Liver (tissue), 8 donors: ENCODE measurements at regions not wholly inside any gene's neighbourhood (a gene's known extent, or its start where the extent isn't known, plus 50 kb on each side); places are given as distances from the start of the nearest gene placed in this dataset.

Experiments
- DNase-seq: peaks from one replicate; pipeline ENCODE4 v3.0.0-alpha.2; 2017; ENCODE audit warnings: low spot score
- H3K27ac ChIP-seq, 2 donors: one replicate each; pipeline ENCODE4 v1.7.0; 2013; ENCODE audit warnings: inconsistent platforms in 2 of 2, low read length in 2 of 2, control low read depth in 1 of 2, low read depth in 1 of 2, mild to moderate bottlenecking in 1 of 2
- H3K27me3 ChIP-seq, 4 donors: one replicate each; pipeline versions ENCODE4 v1.6.1 to v1.7.0; 2013; ENCODE audit warnings: low read length in 3 of 4, inconsistent platforms in 1 of 4, mild to moderate bottlenecking in 1 of 4, moderate library complexity in 1 of 4; ENCODE audit not compliant: control insufficient read depth in 4 of 4, insufficient read depth in 4 of 4
- H3K36me3 ChIP-seq, 4 donors: one replicate each; pipeline versions ENCODE4 v1.6.1 to v1.7.0; 2013; ENCODE audit warnings: low read length in 3 of 4, mild to moderate bottlenecking in 3 of 4, low read depth in 1 of 4, moderate library complexity in 1 of 4; ENCODE audit not compliant: control insufficient read depth in 4 of 4, insufficient read depth in 3 of 4
- H3K4me1 ChIP-seq, 4 donors: one replicate each; pipeline versions ENCODE4 v1.6.1 to v1.7.0; 2013; ENCODE audit warnings: low read length in 3 of 4, mild to moderate bottlenecking in 3 of 4, moderate library complexity in 1 of 4; ENCODE audit not compliant: control insufficient read depth in 4 of 4, insufficient read depth in 4 of 4
- H3K4me3 ChIP-seq, 3 donors: one replicate each; pipeline versions ENCODE4 v1.6.1 to v1.7.0; 2013; ENCODE audit warnings: low read length in 3 of 3, control low read depth in 1 of 3, low read depth in 1 of 3, mild to moderate bottlenecking in 1 of 3
- H3K9ac ChIP-seq, 2 donors: one replicate each; pipeline ENCODE4 v1.7.0; 2013; ENCODE audit warnings: low read length in 2 of 2, mild to moderate bottlenecking in 2 of 2, moderate library complexity in 2 of 2, control low read depth in 1 of 2, low read depth in 1 of 2
- H3K9me3 ChIP-seq, 4 donors: one replicate each; pipeline versions ENCODE4 v1.6.1 to v1.7.0; 2013; ENCODE audit warnings: low read length in 3 of 4; ENCODE audit not compliant: control insufficient read depth in 4 of 4
- EGR1 ChIP-seq, 2 donors: IDR thresholded peaks; 2 replicates each; pipeline ENCODE4 v1.6.1; 2016 to 2018; ENCODE audit warnings: antibody characterized with exemption in 2 of 2, low read depth in 2 of 2
- FOXA1 ChIP-seq: IDR thresholded peaks from 2 replicates; pipeline ENCODE4 v1.6.1; 2016; ENCODE audit warnings: antibody characterized with exemption
- FOXA2 ChIP-seq: IDR thresholded peaks from 2 replicates; pipeline ENCODE4 v1.6.1; 2016; ENCODE audit warnings: antibody characterized with exemption
- GABPA ChIP-seq, 2 donors: IDR thresholded peaks in 1 of 2; conservative IDR thresholded peaks in 1 of 2; 2 replicates each; pipeline ENCODE4 v1.6.1; 2016; ENCODE audit warnings: antibody characterized with exemption in 2 of 2, mild to moderate bottlenecking in 1 of 2, moderate library complexity in 1 of 2
- HNF4A ChIP-seq, 2 donors: conservative IDR thresholded peaks; 2 replicates each; pipeline ENCODE4 v1.6.1; 2016; ENCODE audit warnings: antibody characterized with exemption in 2 of 2, mild to moderate bottlenecking in 2 of 2
- HNF4G ChIP-seq: IDR thresholded peaks from 2 replicates; pipeline ENCODE4 v1.6.1; 2016; ENCODE audit warnings: antibody characterized with exemption
- RAD21 ChIP-seq, 2 donors: IDR thresholded peaks; 2 replicates each; pipeline ENCODE4 v1.6.1; 2016; ENCODE audit warnings: antibody characterized with exemption in 2 of 2, mild to moderate bottlenecking in 2 of 2
- RXRA ChIP-seq, 2 donors: IDR thresholded peaks; 2 replicates each; pipeline ENCODE4 v1.6.1; 2017 to 2018; ENCODE audit warnings: antibody characterized with exemption in 2 of 2, mild to moderate bottlenecking in 1 of 2
- SP1 ChIP-seq: IDR thresholded peaks from 2 replicates; pipeline ENCODE4 v1.6.1; 2018; ENCODE audit warnings: antibody characterized with exemption, mild to moderate bottlenecking
- TAF1 ChIP-seq: conservative IDR thresholded peaks from 2 replicates; pipeline ENCODE4 v1.6.1; 2016; ENCODE audit warnings: antibody characterized with exemption, mild to moderate bottlenecking
- WGBS: extraction: QIAGEN DNeasy Blood & Tissue Kit; methylation state at CpG from one replicate; pipeline ENCODE4 v1.1.7; 2013; 5-methylcytosine and 5-hydroxymethylcytosine counted together
- TF ChIP-seq, protein P1 (sequence below): IDR thresholded peaks from 2 replicates; pipeline ENCODE4 v1.6.1; 2016; ENCODE audit warnings: antibody characterized with exemption
- TF ChIP-seq, protein P2 (sequence below): IDR thresholded peaks from 2 replicates; pipeline ENCODE4 v1.6.1; 2016; ENCODE audit warnings: antibody characterized with exemption
- TF ChIP-seq, protein P3 (sequence below): fragments of 150-350 bp; IDR thresholded peaks from 2 replicates; pipeline ENCODE4 v1.5.1; 2017; ENCODE audit warnings: improper control_type of control experiment, low read depth, low read length; ENCODE audit not compliant: missing input control
- TF ChIP-seq, protein P4 (sequence below): IDR thresholded peaks from 2 replicates; pipeline ENCODE4 v1.6.1; 2016; ENCODE audit warnings: antibody characterized with exemption, mild to moderate bottlenecking
- TF ChIP-seq, protein P5 (sequence below): IDR thresholded peaks from 2 replicates; pipeline ENCODE4 v1.6.1; 2016; ENCODE audit warnings: antibody characterized with exemption
- donor health status: healthy.
- donor health status: healthy.
- donor health status: healthy.
- donor health status: healthy.
- donor health status: healthy.

DNA sequence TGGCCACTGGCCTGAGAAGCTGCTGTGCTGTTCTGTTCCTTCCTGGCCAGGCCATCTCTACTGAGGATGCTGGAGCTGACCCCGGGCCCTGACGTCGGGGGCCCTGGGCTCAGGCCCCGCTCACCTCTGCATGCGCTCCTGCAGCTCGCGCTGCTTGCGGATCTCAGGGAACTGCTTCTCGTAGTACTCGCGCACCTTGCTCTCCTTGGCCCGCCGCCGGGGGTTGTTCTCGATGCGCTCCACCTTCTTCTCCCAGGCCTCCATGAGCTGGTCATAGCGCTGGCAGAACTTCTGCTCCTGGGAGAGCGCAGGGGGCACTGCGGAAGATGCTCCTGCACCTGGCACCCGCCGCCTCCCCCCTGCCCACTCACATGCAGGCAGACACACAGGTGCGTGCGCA, 135.6 kb downstream of the RFLNA start:
- Histone ChIP-seq H3K27ac (no peak overlapping the region), H3K4me1 (peaks cover 0 to 16% (median 1%) of the 10 kb centered on the region in 4 donors), H3K27me3 (no peaks in the 10 kb centered on the region), H3K9ac (no peak overlapping the region), H3K4me3 (no peak overlapping the region), H3K9me3 (no peaks in the 10 kb centered on the region), H3K36me3 (peaks cover 0 to 19% (median 6%) of the 10 kb centered on the region in 4 donors)
- 97% methylated on average over 23 of the region's 23 CpGs for WGBS
- TF ChIP-seq, protein P1, sequence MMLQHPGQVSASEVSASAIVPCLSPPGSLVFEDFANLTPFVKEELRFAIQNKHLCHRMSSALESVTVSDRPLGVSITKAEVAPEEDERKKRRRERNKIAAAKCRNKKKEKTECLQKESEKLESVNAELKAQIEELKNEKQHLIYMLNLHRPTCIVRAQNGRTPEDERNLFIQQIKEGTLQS: no peak
- TF ChIP-seq EGR1 (IDR thresholded peaks at IDR 0.05; ENCODE audit: low read depth in 2 of 2): no peak
- no peak for TF ChIP-seq RAD21 (IDR thresholded peaks at IDR 0.05)
- TF ChIP-seq, protein P2, sequence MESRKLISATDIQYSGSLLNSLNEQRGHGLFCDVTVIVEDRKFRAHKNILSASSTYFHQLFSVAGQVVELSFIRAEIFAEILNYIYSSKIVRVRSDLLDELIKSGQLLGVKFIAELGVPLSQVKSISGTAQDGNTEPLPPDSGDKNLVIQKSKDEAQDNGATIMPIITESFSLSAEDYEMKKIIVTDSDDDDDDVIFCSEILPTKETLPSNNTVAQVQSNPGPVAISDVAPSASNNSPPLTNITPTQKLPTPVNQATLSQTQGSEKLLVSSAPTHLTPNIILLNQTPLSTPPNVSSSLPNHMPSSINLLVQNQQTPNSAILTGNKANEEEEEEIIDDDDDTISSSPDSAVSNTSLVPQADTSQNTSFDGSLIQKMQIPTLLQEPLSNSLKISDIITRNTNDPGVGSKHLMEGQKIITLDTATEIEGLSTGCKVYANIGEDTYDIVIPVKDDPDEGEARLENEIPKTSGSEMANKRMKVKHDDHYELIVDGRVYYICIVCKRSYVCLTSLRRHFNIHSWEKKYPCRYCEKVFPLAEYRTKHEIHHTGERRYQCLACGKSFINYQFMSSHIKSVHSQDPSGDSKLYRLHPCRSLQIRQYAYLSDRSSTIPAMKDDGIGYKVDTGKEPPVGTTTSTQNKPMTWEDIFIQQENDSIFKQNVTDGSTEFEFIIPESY: no peak
- TF ChIP-seq HNF4G: no peak
- TF ChIP-seq HNF4A (conservative IDR thresholded peaks at IDR 0.05): no peak
- TF ChIP-seq GABPA (IDR thresholded peaks at IDR 0.05 in 1 of 2, conservative IDR thresholded peaks at IDR 0.05 in 1 of 2): no peak
- no peak for DNase-seq

DNA sequence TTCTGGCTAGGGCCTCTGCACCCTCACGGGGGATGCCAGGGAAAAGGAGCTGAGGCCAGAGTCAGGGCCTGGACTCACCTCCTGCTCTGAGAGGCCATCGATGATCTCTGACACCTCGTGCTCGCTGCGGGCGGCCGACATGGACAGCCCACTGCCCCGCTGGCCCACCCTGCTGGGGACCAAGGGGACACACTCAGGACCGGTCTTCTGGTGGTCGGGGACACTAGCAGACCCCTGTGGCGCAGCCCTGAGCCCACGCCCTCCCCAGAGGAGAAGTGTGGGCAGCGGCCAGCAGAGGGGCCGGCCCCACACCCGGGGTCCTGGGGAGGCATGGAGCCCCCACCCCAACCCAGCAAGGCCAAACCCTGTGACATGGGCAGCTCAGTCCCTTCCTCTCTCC, 134.6 kb downstream of the RFLNA start:
- 96% methylated on average over 15 of the region's 15 CpGs for WGBS
- TF ChIP-seq HNF4A (conservative IDR thresholded peaks at IDR 0.05) (no peak), RAD21 (IDR thresholded peaks at IDR 0.05) (no peak), GABPA (IDR thresholded peaks at IDR 0.05 in 1 of 2, conservative IDR thresholded peaks at IDR 0.05 in 1 of 2) (no peak), FOXA1 (no peak), FOXA2 (no peak), TAF1 (no peak), RXRA (IDR thresholded peaks at IDR 0.05) (no peak), SP1 (no peak), EGR1 (IDR thresholded peaks at IDR 0.05; ENCODE audit: low read depth in 2 of 2) (no peak)
- TF ChIP-seq, protein P3, sequence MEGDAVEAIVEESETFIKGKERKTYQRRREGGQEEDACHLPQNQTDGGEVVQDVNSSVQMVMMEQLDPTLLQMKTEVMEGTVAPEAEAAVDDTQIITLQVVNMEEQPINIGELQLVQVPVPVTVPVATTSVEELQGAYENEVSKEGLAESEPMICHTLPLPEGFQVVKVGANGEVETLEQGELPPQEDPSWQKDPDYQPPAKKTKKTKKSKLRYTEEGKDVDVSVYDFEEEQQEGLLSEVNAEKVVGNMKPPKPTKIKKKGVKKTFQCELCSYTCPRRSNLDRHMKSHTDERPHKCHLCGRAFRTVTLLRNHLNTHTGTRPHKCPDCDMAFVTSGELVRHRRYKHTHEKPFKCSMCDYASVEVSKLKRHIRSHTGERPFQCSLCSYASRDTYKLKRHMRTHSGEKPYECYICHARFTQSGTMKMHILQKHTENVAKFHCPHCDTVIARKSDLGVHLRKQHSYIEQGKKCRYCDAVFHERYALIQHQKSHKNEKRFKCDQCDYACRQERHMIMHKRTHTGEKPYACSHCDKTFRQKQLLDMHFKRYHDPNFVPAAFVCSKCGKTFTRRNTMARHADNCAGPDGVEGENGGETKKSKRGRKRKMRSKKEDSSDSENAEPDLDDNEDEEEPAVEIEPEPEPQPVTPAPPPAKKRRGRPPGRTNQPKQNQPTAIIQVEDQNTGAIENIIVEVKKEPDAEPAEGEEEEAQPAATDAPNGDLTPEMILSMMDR: no peak
- TF ChIP-seq, protein P2: no peak
- TF ChIP-seq, protein P4, sequence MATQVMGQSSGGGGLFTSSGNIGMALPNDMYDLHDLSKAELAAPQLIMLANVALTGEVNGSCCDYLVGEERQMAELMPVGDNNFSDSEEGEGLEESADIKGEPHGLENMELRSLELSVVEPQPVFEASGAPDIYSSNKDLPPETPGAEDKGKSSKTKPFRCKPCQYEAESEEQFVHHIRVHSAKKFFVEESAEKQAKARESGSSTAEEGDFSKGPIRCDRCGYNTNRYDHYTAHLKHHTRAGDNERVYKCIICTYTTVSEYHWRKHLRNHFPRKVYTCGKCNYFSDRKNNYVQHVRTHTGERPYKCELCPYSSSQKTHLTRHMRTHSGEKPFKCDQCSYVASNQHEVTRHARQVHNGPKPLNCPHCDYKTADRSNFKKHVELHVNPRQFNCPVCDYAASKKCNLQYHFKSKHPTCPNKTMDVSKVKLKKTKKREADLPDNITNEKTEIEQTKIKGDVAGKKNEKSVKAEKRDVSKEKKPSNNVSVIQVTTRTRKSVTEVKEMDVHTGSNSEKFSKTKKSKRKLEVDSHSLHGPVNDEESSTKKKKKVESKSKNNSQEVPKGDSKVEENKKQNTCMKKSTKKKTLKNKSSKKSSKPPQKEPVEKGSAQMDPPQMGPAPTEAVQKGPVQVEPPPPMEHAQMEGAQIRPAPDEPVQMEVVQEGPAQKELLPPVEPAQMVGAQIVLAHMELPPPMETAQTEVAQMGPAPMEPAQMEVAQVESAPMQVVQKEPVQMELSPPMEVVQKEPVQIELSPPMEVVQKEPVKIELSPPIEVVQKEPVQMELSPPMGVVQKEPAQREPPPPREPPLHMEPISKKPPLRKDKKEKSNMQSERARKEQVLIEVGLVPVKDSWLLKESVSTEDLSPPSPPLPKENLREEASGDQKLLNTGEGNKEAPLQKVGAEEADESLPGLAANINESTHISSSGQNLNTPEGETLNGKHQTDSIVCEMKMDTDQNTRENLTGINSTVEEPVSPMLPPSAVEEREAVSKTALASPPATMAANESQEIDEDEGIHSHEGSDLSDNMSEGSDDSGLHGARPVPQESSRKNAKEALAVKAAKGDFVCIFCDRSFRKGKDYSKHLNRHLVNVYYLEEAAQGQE: no peak
- TF ChIP-seq, protein P5, sequence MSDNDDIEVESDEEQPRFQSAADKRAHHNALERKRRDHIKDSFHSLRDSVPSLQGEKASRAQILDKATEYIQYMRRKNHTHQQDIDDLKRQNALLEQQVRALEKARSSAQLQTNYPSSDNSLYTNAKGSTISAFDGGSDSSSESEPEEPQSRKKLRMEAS: no peak
- Histone ChIP-seq H3K27ac (peak overlapping the region in 1 of 2 donors; percentile 39), H3K9ac (no peak overlapping the region), H3K9me3 (no peaks in the 10 kb centered on the region), H3K27me3 (no peaks in the 10 kb centered on the region), H3K36me3 (peaks cover 0 to 21% (median 6%) of the 10 kb centered on the region in 4 donors), H3K4me1 (peaks cover 0 to 19% (median 2%) of the 10 kb centered on the region in 4 donors), H3K4me3 (no peak overlapping the region)
- no peak for DNase-seq
